ENCODE measurements at regions not wholly inside any gene's neighbourhood (a gene's known extent, or its start where the extent isn't known, plus 50 kb on each side); places are given as distances from the start of the nearest gene placed in this dataset.

DNA sequence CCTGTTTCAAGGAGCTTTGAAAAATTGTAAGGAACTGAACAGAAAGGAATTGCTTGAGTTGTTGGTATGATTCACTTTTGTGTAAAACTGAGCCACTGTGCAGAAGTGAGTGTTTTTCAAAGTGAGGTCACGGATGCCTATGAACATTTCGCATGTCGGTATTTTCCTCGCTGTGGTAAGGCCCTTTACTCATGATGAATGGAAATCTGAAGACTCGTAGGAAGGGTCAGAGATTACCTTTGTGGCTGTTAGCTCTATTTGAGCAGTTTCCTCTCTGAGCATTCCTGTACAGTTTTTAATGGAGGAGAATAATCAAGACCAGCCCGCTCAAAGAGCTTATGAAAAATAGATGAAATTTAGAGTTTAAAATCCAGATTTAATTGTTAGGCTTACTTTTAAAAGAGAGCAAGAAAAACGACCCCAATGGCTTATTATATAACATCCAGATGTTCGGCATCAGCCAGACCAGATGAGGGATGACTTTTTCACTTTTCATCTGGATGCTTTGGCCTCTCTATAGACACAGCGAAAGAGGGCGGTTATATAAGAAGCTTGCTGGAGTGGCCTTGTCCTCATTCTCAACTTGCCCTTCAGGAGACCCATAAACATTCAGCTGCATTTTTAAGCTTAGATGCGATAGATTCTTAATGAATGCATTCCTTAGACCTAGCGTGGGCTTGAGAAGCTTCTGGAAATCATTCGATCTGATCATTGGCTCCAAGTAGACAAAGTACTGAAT lies 99.5 kb downstream of the CD83 start:
- no peak overlapping the region for H3K27ac ChIP-seq
- TF ChIP-seq POLR2AphosphoS5 (IDR thresholded peaks at IDR 0.05) = no peak
- no peak for TF ChIP-seq POLR2A (IDR thresholded peaks at IDR 0.05)
- TF ChIP-seq, protein P1, sequence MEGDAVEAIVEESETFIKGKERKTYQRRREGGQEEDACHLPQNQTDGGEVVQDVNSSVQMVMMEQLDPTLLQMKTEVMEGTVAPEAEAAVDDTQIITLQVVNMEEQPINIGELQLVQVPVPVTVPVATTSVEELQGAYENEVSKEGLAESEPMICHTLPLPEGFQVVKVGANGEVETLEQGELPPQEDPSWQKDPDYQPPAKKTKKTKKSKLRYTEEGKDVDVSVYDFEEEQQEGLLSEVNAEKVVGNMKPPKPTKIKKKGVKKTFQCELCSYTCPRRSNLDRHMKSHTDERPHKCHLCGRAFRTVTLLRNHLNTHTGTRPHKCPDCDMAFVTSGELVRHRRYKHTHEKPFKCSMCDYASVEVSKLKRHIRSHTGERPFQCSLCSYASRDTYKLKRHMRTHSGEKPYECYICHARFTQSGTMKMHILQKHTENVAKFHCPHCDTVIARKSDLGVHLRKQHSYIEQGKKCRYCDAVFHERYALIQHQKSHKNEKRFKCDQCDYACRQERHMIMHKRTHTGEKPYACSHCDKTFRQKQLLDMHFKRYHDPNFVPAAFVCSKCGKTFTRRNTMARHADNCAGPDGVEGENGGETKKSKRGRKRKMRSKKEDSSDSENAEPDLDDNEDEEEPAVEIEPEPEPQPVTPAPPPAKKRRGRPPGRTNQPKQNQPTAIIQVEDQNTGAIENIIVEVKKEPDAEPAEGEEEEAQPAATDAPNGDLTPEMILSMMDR (IDR thresholded peaks at IDR 0.05) = no peak
- TF ChIP-seq EP300 (IDR thresholded peaks at IDR 0.05; ENCODE audit: low read depth) = no peak
- intact Hi-C loops (cut with DNase I; ENCODE audit: low total_unique reads) = loop anchor here (10.0 kb wide), 1 partner anchor 1278 kb away; no protein-coding TSS in a partner anchor
- in situ Hi-C loops (cut with MboI; ENCODE audit: low pct_ligation_motif_present in 1 of 4, low pct_unique_long_range_greater_than_20kb in 1 of 4, low sequenced_read_pairs in 3 of 4) = loop anchor here in 3 of 4 donors (10.0 to 25.0 kb wide), 4 partner anchors 498 to 1395 kb away; partner anchors contain the start of gene JARID2 (in 2 of the 3)
- H3K4me3 ChIP-seq = no peak overlapping the region
- peaks cover 0 to 13% (median 3%) of the 10 kb centered on the region in 4 donors for H3K4me1 ChIP-seq
- no peaks in the 10 kb centered on the region for H3K27me3 ChIP-seq
- no peaks in the 10 kb centered on the region for H3K9me3 ChIP-seq
- no peaks in the 10 kb centered on the region for H3K36me3 ChIP-seq
- DNase-seq = no peak
- 87 to 88% methylated on average over 12 to 13 of the region's 13 CpGs for WGBS, 2 donors (ENCODE audit: low coverage in 1 of 2)

DNA sequence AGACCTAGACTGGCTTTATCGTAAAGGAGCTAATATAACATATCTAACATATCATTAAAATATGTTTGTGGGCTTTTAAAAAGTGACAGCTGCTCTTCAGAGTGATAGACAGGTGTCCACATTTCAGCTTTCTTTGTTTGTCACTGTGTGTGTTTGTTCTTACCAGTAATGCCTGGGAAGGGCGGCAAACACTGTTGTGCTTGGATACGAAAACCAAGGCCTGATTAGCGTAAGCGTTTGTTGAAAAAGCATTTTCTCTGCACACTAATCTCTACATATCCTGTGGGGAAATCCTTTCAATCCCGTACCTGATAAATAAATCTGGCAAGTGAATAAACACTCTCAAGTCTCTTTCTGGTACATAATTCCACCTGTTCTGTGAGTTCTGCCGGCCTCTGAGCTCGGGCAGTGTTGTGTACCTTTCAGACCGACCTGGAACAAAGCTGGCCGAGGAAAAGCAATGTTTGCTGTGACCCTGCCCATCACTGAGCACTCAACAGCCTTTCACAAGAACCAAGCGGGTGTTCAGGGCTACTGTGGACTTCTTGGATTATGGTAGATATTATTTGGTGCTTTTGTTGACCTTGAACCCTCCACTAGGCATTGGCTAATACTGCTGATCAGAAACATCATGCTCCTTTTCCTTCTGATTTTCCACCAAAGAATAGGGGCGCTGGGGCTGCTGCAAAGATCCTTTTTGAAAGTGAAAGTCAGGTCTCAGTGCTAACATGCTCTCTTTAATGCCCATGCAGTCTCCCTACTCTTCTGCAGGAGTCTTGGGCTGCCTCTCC lies 100.4 kb downstream of the CD83 start:
- WGBS, 2 donors (ENCODE audit: low coverage in 1 of 2) = 52 to 55% methylated on average over 7 to 12 of the region's 12 CpGs
- no peaks in the 10 kb centered on the region for H3K27me3 ChIP-seq
- DNase-seq = no peak
- H3K9me3 ChIP-seq = no peaks in the 10 kb centered on the region
- in situ Hi-C loops (cut with MboI; ENCODE audit: low pct_ligation_motif_present in 1 of 4, low pct_unique_long_range_greater_than_20kb in 1 of 4, low sequenced_read_pairs in 3 of 4) (loop anchor here in 3 of 4 donors (10.0 to 25.0 kb wide), 4 partner anchors 497 to 1394 kb away; partner anchors contain the start of gene JARID2 (in 2 of the 3)), intact Hi-C loops (cut with DNase I; ENCODE audit: low total_unique reads) (loop anchor here (10.0 kb wide), 1 partner anchor 1277 kb away; no protein-coding TSS in a partner anchor)
- H3K27ac ChIP-seq = peak overlapping the region in 2 of 4 donors; percentile 6 to 40
- peaks cover 0 to 12% (median 3%) of the 10 kb centered on the region in 4 donors for H3K4me1 ChIP-seq
- peak overlapping the region in 1 of 4 donors; percentile 18 for H3K4me3 ChIP-seq
- TF ChIP-seq EP300 (IDR thresholded peaks at IDR 0.05; ENCODE audit: low read depth) (no peak), POLR2AphosphoS5 (IDR thresholded peaks at IDR 0.05) (no peak), POLR2A (IDR thresholded peaks at IDR 0.05) (no peak)
- TF ChIP-seq, protein P1 (IDR thresholded peaks at IDR 0.05) = no peak
- H3K36me3 ChIP-seq = no peaks in the 10 kb centered on the region

DNA sequence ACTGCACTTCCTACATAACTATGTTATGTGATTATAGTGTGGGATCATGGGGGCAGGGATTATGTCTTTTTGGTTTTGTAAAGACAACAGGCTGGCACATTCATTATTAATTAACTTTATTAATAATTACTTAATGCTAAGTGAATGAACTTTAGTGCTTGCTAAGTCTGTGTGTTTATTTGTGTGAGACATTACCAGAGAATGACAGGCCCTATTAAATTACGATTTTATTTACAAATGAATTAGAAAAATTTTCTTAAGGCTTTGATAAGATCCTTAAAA lies 100.9 kb downstream of the CD83 start:
- no peaks in the 10 kb centered on the region for H3K36me3 ChIP-seq
- in situ Hi-C loops (cut with MboI; ENCODE audit: low pct_ligation_motif_present in 1 of 4, low pct_unique_long_range_greater_than_20kb in 1 of 4, low sequenced_read_pairs in 3 of 4) (loop anchor here in 3 of 4 donors (10.0 to 25.0 kb wide), 4 partner anchors 496 to 1394 kb away; partner anchors contain the start of gene JARID2 (in 2 of the 3)), intact Hi-C loops (cut with DNase I; ENCODE audit: low total_unique reads) (loop anchor here (10.0 kb wide), 1 partner anchor 1276 kb away; no protein-coding TSS in a partner anchor)
- WGBS, 2 donors (ENCODE audit: low coverage in 1 of 2) = 63 to 85% methylated on average over 1 of the region's 1 CpG
- no peaks in the 10 kb centered on the region for H3K9me3 ChIP-seq
- DNase-seq = no peak
- TF ChIP-seq POLR2AphosphoS5 (IDR thresholded peaks at IDR 0.05) (no peak), EP300 (IDR thresholded peaks at IDR 0.05; ENCODE audit: low read depth) (no peak), POLR2A (IDR thresholded peaks at IDR 0.05) (no peak)
- TF ChIP-seq, protein P1 (IDR thresholded peaks at IDR 0.05) = no peak
- peak overlapping the region in 1 of 4 donors; percentile 18 for H3K4me3 ChIP-seq
- H3K27me3 ChIP-seq = no peaks in the 10 kb centered on the region
- peak overlapping the region in 2 of 4 donors; percentile 6 to 40 for H3K27ac ChIP-seq
- H3K4me1 ChIP-seq = peaks cover 0 to 12% (median 3%) of the 10 kb centered on the region in 4 donors
